Caco-2 (cell line): ENCODE measurements at regions not wholly inside any gene's neighbourhood (a gene's known extent, or its start where the extent isn't known, plus 50 kb on each side); places are given as distances from the start of the nearest gene placed in this dataset.

Source experiments
- BruUV-seq: library from RNA; stranded (reverse); fragments of 400-500 nt; replicated peaks from 2 replicates; lab custom pipeline; 2021; lab: Mats Ljungman, UMichigan
- CTCF ChIA-PET: fragments of 300-600 bp; sonication (Branson Sonifier 250); formaldehyde crosslinking; loops from one replicate; lab custom pipeline; 2022; ENCODE audit warnings: antibody characterized with exemption; lab: Charles Lee
- POLR2A ChIA-PET: fragments of 300-600 bp; sonication (Branson Sonifier 250); formaldehyde crosslinking; loops from one replicate; lab custom pipeline; 2022; ENCODE audit warnings: antibody characterized with exemption; lab: Charles Lee
- DNase-seq, 2 experiments: peaks; one replicate each; pipeline versions ENCODE4 v3.0.0 to v3.0.0-alpha.2; 2020 to 2022
- H3K27me3 ChIP-seq: replicated peaks from 2 replicates; pipeline ENCODE4 v1.6.0; 2011; ENCODE audit warnings: low read length; ENCODE audit not compliant: control insufficient read depth, insufficient read depth
- H3K36me3 ChIP-seq: 2 replicates; pipeline ENCODE4 v1.5.1; 2011; ENCODE audit warnings: low read length; ENCODE audit not compliant: control insufficient read depth, insufficient read depth
- H3K4me1 ChIP-seq: fragments of 250-450 bp; sonication (Bioruptor Pico); 2 replicates; pipeline ENCODE4 v1.5.1; 2020; ENCODE audit warnings: mild to moderate bottlenecking
- H3K4me3 ChIP-seq: 2 replicates; pipeline ENCODE4 v1.5.1; 2011; ENCODE audit warnings: low read depth, mild to moderate bottlenecking, control low read depth, low read length
- H3K9me3 ChIP-seq: fragments of 250-450 bp; sonication (Bioruptor Pico); 2 replicates; pipeline ENCODE4 v1.5.1; 2020; ENCODE audit warnings: mild to moderate bottlenecking, moderate library complexity
- H3K27ac Mint-ChIP-seq: one replicate; pipeline ENCODE4 v1.8.0; 2022; ENCODE audit warnings: mixed read lengths; ENCODE audit not compliant: unreplicated experiment
- H3K27me3 Mint-ChIP-seq: one replicate; pipeline ENCODE4 v1.8.0; 2022; ENCODE audit warnings: mixed read lengths; ENCODE audit not compliant: insufficient read depth, unreplicated experiment
- H3K36me3 Mint-ChIP-seq: one replicate; pipeline ENCODE4 v1.8.0; 2022; ENCODE audit warnings: mild to moderate bottlenecking, mixed read lengths; ENCODE audit not compliant: insufficient read depth, unreplicated experiment
- H3K4me1 Mint-ChIP-seq: one replicate; pipeline ENCODE4 v1.8.0; 2022; ENCODE audit warnings: low read depth, mixed read lengths; ENCODE audit not compliant: unreplicated experiment
- H3K4me3 Mint-ChIP-seq: one replicate; pipeline ENCODE4 v1.8.0; 2022; ENCODE audit warnings: mild to moderate bottlenecking, moderate library complexity, mixed read lengths; ENCODE audit not compliant: unreplicated experiment
- H3K9me3 Mint-ChIP-seq: one replicate; pipeline ENCODE4 v1.8.0; 2022; ENCODE audit warnings: mixed read lengths; ENCODE audit not compliant: unreplicated experiment
- intact Hi-C: fragments of 100-400 bp; cut with micrococcal nuclease; formaldehyde crosslinking; loops from one replicate; pipeline ENCODE4 v1.10.0; 2022; ENCODE audit not compliant: unreplicated experiment
- TF ChIP-seq, protein P1 (sequence below), 2 experiments: fragments of 200-600 bp in 1 of 2; IDR thresholded peaks; 1 replicate in 1 of 2; 2 replicates in 1 of 2; pipeline versions ENCODE4 v1.5.1 to v1.8.0; 2011 to 2022; ENCODE audit warnings: antibody characterized with exemption in 1 of 2, control low read depth in 1 of 2, inconsistent platforms in 1 of 2, low read depth in 1 of 2, low read length in 1 of 2, mild to moderate bottlenecking in 1 of 2, moderate library complexity in 1 of 2; ENCODE audit not compliant: insufficient read depth in 1 of 2, severe bottlenecking in 1 of 2, unreplicated experiment in 1 of 2

DNA sequence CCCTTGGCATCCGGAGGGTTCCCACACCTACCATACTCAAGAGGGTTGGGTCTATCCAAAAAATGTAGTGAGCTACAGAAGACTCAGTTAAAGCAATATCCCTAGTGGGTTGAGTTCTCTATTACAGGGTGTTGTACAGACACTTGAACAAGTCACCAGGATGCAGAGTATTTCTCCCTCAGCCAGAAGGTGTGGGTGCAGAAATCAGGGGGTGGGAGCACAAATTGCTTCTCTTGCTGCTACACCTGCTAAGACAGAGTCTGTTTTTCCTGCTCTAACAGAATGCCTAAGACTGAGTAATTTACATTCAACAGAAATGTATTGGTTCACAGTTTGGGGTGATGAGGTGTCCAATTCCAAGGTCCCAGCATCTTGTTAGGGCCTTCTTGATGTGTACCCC lies 433.4 kb downstream of the TCERG1L start:
- H3K9me3 Mint-ChIP-seq: no peaks in the 10 kb centered on the region
- no peaks in the 10 kb centered on the region for H3K36me3 ChIP-seq
- H3K4me3 ChIP-seq: no peak overlapping the region
- H3K27me3 ChIP-seq: no peaks in the 10 kb centered on the region
- BruUV-seq: no TSS peak
- no peaks in the 10 kb centered on the region for H3K36me3 Mint-ChIP-seq
- no peak overlapping the region for H3K27ac Mint-ChIP-seq
- intact Hi-C loops: no loop called here
- no peak overlapping the region for H3K4me3 Mint-ChIP-seq
- peaks cover 2% of the 10 kb centered on the region for H3K27me3 Mint-ChIP-seq
- DNase-seq: no peak
- H3K4me1 Mint-ChIP-seq: no peaks in the 10 kb centered on the region
- POLR2A ChIA-PET: no interaction called here
- H3K4me1 ChIP-seq: no peaks in the 10 kb centered on the region
- CTCF ChIA-PET: no interaction called here
- TF ChIP-seq, protein P1, sequence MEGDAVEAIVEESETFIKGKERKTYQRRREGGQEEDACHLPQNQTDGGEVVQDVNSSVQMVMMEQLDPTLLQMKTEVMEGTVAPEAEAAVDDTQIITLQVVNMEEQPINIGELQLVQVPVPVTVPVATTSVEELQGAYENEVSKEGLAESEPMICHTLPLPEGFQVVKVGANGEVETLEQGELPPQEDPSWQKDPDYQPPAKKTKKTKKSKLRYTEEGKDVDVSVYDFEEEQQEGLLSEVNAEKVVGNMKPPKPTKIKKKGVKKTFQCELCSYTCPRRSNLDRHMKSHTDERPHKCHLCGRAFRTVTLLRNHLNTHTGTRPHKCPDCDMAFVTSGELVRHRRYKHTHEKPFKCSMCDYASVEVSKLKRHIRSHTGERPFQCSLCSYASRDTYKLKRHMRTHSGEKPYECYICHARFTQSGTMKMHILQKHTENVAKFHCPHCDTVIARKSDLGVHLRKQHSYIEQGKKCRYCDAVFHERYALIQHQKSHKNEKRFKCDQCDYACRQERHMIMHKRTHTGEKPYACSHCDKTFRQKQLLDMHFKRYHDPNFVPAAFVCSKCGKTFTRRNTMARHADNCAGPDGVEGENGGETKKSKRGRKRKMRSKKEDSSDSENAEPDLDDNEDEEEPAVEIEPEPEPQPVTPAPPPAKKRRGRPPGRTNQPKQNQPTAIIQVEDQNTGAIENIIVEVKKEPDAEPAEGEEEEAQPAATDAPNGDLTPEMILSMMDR (IDR thresholded peaks at IDR 0.05; ENCODE audit: insufficient read depth in 1 of 2, low read depth in 1 of 2, low read length in 1 of 2, severe bottlenecking in 1 of 2, unreplicated experiment in 1 of 2): no peak
- H3K9me3 ChIP-seq: no peaks in the 10 kb centered on the region; the same call in 1 of the 2 replicates

DNA sequence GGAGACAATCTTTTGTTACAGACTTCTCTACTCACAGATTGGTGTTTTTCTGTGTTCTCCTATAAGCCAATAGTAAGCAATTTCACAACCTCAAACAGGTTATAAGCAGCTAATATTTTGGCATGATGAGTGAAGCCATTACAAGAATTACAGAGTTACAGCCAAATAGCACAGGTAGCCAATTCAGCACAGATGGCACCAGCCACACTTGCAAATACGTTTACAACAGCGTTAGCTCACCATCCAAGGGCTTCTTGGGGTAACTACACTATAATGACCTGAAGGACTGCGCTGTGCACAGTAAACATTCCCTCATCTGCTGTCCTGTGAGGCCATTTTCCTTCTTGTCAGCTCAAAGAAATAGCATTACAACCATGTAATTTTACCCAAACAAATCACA lies 428.6 kb downstream of the TCERG1L start:
- BruUV-seq: no TSS peak
- ChIA-PET POLR2A (no interaction called here), CTCF (no interaction called here)
- no peaks in the 10 kb centered on the region for H3K36me3 Mint-ChIP-seq
- no peak for DNase-seq
- Histone ChIP-seq H3K36me3 (no peaks in the 10 kb centered on the region), H3K9me3 (no peaks in the 10 kb centered on the region; the same call in 1 of the 2 replicates), H3K4me1 (no peaks in the 10 kb centered on the region), H3K4me3 (no peak overlapping the region), H3K27me3 (no peaks in the 10 kb centered on the region)
- H3K4me1 Mint-ChIP-seq: no peaks in the 10 kb centered on the region
- H3K4me3 Mint-ChIP-seq: no peak overlapping the region
- H3K27ac Mint-ChIP-seq: no peak overlapping the region
- H3K27me3 Mint-ChIP-seq: peaks cover 5% of the 10 kb centered on the region
- TF ChIP-seq, protein P1 (IDR thresholded peaks at IDR 0.05; ENCODE audit: insufficient read depth in 1 of 2, low read depth in 1 of 2, low read length in 1 of 2, severe bottlenecking in 1 of 2, unreplicated experiment in 1 of 2): no peak
- H3K9me3 Mint-ChIP-seq: no peaks in the 10 kb centered on the region
- intact Hi-C loops: no loop called here

DNA sequence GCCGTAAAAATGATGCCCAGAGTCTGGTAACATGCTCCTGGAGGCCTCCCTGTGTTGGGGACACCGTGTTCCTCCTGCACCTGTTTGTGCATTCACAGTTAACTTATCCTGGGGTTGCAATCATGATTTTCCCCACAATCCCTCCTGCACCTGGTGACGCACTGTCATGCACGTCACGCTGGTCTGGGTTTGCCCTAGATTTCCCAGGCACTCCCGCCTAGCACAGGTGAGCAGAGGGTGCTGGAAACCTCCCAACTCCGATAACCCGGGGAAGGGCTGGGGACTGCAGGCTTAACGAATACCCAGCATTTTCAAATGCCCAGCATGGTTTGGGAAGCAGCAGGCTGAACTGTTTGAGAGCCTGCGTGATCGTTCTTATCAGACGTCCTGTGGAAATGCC lies 427.1 kb downstream of the TCERG1L start:
- no peaks in the 10 kb centered on the region for H3K4me1 Mint-ChIP-seq
- H3K36me3 ChIP-seq: no peaks in the 10 kb centered on the region
- no peaks in the 10 kb centered on the region for H3K9me3 Mint-ChIP-seq
- no peak overlapping the region for H3K4me3 Mint-ChIP-seq
- no peaks in the 10 kb centered on the region for H3K4me1 ChIP-seq
- H3K9me3 ChIP-seq: no peaks in the 10 kb centered on the region; the same call in 1 of the 2 replicates
- POLR2A ChIA-PET: no interaction called here
- CTCF ChIA-PET: no interaction called here
- H3K36me3 Mint-ChIP-seq: no peaks in the 10 kb centered on the region
- no peak for DNase-seq
- H3K4me3 ChIP-seq: no peak overlapping the region
- no peak overlapping the region for H3K27ac Mint-ChIP-seq
- intact Hi-C loops: no loop called here
- no TSS peak for BruUV-seq
- H3K27me3 ChIP-seq: no peaks in the 10 kb centered on the region
- TF ChIP-seq, protein P1 (IDR thresholded peaks at IDR 0.05; ENCODE audit: insufficient read depth in 1 of 2, low read depth in 1 of 2, low read length in 1 of 2, severe bottlenecking in 1 of 2, unreplicated experiment in 1 of 2): no peak
- peaks cover 5% of the 10 kb centered on the region for H3K27me3 Mint-ChIP-seq
